ENCODE measurements at regions not wholly inside any gene's neighbourhood (a gene's known extent, or its start where the extent isn't known, plus 50 kb on each side); places are given as distances from the start of the nearest gene placed in this dataset.

- no peak for TF ChIP-seq REST (tag by site-specific recombination; IDR thresholded peaks at IDR 0.05)
- TF ChIP-seq ZNF146 (tag by site-specific recombination; IDR thresholded peaks at IDR 0.05) = no peak
- no peak for TF ChIP-seq ZNF121 (tag by site-specific recombination; IDR thresholded peaks at IDR 0.05)
Observed at GRCh38 chr2:163884416-163884815, 148.6 kb upstream of the FIGN start (continued).

DNA sequence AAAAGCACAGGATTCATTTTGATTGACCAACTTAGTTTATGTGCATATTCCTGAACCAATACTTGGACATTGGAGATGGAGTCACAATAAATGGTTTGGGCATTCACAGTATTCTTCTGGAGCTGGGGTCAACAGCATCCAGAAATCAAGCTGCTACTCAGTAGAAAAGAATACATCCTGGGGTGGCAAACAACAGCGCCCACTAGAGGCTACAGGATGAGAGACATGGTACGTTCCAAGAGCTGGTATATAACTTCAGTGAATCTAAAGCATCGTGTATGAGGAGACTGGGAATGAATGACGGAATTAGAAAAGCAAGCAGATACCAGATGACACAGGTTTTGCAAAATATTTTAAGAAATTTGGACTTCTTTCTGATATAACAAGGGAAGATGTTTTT is 142.9 kb upstream of the FIGN start:
- no peaks in the 10 kb centered on the region; the same call in 1 of the 2 replicates for H3K9me3 ChIP-seq (ENCODE audit: control insufficient read depth, insufficient read depth, low read depth, low read length)
- no peaks in the 10 kb centered on the region for H3K4me1 ChIP-seq (ENCODE audit: control insufficient read depth, insufficient read depth, low read length)
- ChIA-PET CTCF (interaction anchor here (0.6 to 2.5 kb wide), 19 partner anchors 9 to 697 kb away, joined by 3 to 16 read pairs (median 3); no protein-coding TSS in a partner anchor), POLR2A (no interaction called here)
- TF ChIP-seq ZNF416 (tag by site-specific recombination; IDR thresholded peaks at IDR 0.05) = no peak
- no peak for TF ChIP-seq BCL11A (tag by site-specific recombination; IDR thresholded peaks at IDR 0.05; ENCODE audit: low read depth)
- TF ChIP-seq ZNF654 (tag by site-specific recombination; IDR thresholded peaks at IDR 0.05; ENCODE audit: low read depth) = peak; percentile 33
- TF ChIP-seq SP2 (tag by site-specific recombination; IDR thresholded peaks at IDR 0.05) = no peak
- no peak for TF ChIP-seq ZNF223 (tag by site-specific recombination; IDR thresholded peaks at IDR 0.05)
- TF ChIP-seq, protein P1, sequence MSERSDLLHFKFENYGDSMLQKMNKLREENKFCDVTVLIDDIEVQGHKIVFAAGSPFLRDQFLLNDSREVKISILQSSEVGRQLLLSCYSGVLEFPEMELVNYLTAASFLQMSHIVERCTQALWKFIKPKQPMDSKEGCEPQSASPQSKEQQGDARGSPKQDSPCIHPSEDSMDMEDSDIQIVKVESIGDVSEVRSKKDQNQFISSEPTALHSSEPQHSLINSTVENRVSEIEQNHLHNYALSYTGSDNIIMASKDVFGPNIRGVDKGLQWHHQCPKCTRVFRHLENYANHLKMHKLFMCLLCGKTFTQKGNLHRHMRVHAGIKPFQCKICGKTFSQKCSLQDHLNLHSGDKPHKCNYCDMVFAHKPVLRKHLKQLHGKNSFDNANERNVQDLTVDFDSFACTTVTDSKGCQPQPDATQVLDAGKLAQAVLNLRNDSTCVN (tag by site-specific recombination; optimal IDR thresholded peaks at IDR 0.05) = no peak
- peak; percentile 77; the same call in 1 of the 2 replicates for TF ChIP-seq ZNF2 (tag by site-specific recombination; IDR thresholded peaks at IDR 0.05)
- no peak for TF ChIP-seq ZNF133 (tag by site-specific recombination; IDR thresholded peaks at IDR 0.05)
- no peak for TF ChIP-seq ZNF747 (tag by site-specific recombination; IDR thresholded peaks at IDR 0.05)
- TF ChIP-seq ZFP41 (tag by site-specific recombination; IDR thresholded peaks at IDR 0.05; ENCODE audit: borderline replicate concordance) = no peak
- H3K36me3 ChIP-seq (ENCODE audit: control insufficient read depth in 2 of 2, insufficient read depth in 1 of 2, low read length in 2 of 2) = no peaks in the 10 kb centered on the region
- no peak overlapping the region for H3K4me3 ChIP-seq (ENCODE audit: low read depth, low read length)
- H3K27ac ChIP-seq (ENCODE audit: extremely low read depth, low read depth, low read length) = no peak overlapping the region

DNA sequence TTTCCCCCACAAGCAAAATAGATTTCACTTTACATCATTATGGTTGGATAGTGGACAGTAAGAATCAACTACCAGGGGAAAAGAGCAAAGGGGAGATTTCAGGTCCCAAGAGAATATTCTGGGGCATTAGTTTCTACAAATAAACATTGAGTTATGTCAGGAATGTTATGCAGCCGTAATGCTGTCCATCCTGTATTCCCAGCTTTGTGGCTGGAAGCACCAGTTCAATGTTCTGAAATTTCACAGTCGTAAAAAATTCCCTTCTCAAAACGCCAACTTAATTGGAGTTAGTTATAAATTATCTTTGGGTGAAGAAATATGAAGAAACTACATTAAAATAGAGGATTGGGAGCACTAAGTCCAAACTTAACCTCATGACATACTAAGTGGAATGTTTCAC is 141.5 kb upstream of the FIGN start:
- CTCF ChIA-PET = interaction anchor here (0.9 to 2.5 kb wide), 4 partner anchors 8 to 141 kb away, joined by 3 to 16 read pairs (median 4); no protein-coding TSS in a partner anchor
- Histone ChIP-seq H3K36me3 (ENCODE audit: control insufficient read depth in 2 of 2, insufficient read depth in 1 of 2, low read length in 2 of 2) (no peaks in the 10 kb centered on the region), H3K9me3 (ENCODE audit: control insufficient read depth, insufficient read depth, low read depth, low read length) (no peaks in the 10 kb centered on the region; the same call in 1 of the 2 replicates), H3K27ac (ENCODE audit: extremely low read depth, low read depth, low read length) (no peak overlapping the region), H3K4me3 (ENCODE audit: low read depth, low read length) (no peak overlapping the region), H3K4me1 (ENCODE audit: control insufficient read depth, insufficient read depth, low read length) (no peaks in the 10 kb centered on the region)
- POLR2A ChIA-PET = no interaction called here
- TF ChIP-seq ZNF239 (tag by site-specific recombination; IDR thresholded peaks at IDR 0.05) (no peak), ZSCAN16 (tag by site-specific recombination; IDR thresholded peaks at IDR 0.05) (no peak), ZNF133 (tag by site-specific recombination; IDR thresholded peaks at IDR 0.05) (no peak), ZNF214 (tag by site-specific recombination; IDR thresholded peaks at IDR 0.05; ENCODE audit: borderline replicate concordance) (no peak), ZBTB7A (tag by site-specific recombination; IDR thresholded peaks at IDR 0.05; ENCODE audit: low read depth) (no peak), ZNF148 (tag by site-specific recombination; IDR thresholded peaks at IDR 0.05; ENCODE audit: borderline replicate concordance) (no peak), ZNF521 (tag by site-specific recombination; IDR thresholded peaks at IDR 0.05) (no peak), ZNF416 (tag by site-specific recombination; IDR thresholded peaks at IDR 0.05) (no peak), ZNF600 (tag by site-specific recombination; IDR thresholded peaks at IDR 0.05) (no peak), GLIS2 (tag by site-specific recombination; IDR thresholded peaks at IDR 0.05) (no peak)
- TF ChIP-seq, protein P2, sequence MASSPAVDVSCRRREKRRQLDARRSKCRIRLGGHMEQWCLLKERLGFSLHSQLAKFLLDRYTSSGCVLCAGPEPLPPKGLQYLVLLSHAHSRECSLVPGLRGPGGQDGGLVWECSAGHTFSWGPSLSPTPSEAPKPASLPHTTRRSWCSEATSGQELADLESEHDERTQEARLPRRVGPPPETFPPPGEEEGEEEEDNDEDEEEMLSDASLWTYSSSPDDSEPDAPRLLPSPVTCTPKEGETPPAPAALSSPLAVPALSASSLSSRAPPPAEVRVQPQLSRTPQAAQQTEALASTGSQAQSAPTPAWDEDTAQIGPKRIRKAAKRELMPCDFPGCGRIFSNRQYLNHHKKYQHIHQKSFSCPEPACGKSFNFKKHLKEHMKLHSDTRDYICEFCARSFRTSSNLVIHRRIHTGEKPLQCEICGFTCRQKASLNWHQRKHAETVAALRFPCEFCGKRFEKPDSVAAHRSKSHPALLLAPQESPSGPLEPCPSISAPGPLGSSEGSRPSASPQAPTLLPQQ (tag by site-specific recombination; IDR thresholded peaks at IDR 0.05) = no peak
- TF ChIP-seq, protein P1 (tag by site-specific recombination; optimal IDR thresholded peaks at IDR 0.05) = no peak

Measured in HEK293 (cell line).